HL-60 (cell line): ENCODE measurements at regions not wholly inside any gene's neighbourhood (a gene's known extent, or its start where the extent isn't known, plus 50 kb on each side); places are given as distances from the start of the nearest gene placed in this dataset.

Source experiments
- POLR2AphosphoS5 ChIP-seq: IDR thresholded peaks from 2 replicates; pipeline ENCODE4 v1.6.1; 2012; ENCODE audit warnings: low read depth
- TF ChIP-seq, protein P1 (sequence below): IDR thresholded peaks from 2 replicates; pipeline ENCODE4 v1.6.1; 2012; ENCODE audit warnings: low read depth; ENCODE audit not compliant: insufficient replicate concordance
- TF ChIP-seq, protein P2 (sequence below): IDR thresholded peaks from one replicate; pipeline ENCODE4 v1.5.1; 2011; ENCODE audit warnings: low read length, control low read depth, inconsistent platforms; ENCODE audit not compliant: insufficient read depth

DNA sequence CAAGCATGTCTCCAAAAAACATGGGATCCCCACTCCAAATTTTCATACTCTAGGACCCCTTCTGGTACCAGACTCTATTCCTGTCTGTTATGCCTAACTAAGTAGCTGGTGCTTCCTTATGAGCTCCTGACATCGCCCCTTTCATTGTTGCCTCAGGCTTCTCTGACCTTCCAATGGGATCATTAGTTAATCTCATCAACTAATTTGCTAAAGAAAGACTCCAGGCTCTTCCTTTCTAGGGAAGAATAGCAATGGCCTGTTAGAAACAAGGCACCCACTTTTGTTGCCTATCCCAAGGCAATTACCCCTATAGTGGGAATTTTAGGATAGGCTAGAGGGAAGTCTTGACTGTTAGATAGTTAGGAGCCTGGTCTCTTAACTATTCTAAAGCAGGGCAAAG is 369.5 kb downstream of the MLLT3 start:
- TF ChIP-seq, protein P1, sequence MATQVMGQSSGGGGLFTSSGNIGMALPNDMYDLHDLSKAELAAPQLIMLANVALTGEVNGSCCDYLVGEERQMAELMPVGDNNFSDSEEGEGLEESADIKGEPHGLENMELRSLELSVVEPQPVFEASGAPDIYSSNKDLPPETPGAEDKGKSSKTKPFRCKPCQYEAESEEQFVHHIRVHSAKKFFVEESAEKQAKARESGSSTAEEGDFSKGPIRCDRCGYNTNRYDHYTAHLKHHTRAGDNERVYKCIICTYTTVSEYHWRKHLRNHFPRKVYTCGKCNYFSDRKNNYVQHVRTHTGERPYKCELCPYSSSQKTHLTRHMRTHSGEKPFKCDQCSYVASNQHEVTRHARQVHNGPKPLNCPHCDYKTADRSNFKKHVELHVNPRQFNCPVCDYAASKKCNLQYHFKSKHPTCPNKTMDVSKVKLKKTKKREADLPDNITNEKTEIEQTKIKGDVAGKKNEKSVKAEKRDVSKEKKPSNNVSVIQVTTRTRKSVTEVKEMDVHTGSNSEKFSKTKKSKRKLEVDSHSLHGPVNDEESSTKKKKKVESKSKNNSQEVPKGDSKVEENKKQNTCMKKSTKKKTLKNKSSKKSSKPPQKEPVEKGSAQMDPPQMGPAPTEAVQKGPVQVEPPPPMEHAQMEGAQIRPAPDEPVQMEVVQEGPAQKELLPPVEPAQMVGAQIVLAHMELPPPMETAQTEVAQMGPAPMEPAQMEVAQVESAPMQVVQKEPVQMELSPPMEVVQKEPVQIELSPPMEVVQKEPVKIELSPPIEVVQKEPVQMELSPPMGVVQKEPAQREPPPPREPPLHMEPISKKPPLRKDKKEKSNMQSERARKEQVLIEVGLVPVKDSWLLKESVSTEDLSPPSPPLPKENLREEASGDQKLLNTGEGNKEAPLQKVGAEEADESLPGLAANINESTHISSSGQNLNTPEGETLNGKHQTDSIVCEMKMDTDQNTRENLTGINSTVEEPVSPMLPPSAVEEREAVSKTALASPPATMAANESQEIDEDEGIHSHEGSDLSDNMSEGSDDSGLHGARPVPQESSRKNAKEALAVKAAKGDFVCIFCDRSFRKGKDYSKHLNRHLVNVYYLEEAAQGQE, result no peak
- TF ChIP-seq, protein P2, sequence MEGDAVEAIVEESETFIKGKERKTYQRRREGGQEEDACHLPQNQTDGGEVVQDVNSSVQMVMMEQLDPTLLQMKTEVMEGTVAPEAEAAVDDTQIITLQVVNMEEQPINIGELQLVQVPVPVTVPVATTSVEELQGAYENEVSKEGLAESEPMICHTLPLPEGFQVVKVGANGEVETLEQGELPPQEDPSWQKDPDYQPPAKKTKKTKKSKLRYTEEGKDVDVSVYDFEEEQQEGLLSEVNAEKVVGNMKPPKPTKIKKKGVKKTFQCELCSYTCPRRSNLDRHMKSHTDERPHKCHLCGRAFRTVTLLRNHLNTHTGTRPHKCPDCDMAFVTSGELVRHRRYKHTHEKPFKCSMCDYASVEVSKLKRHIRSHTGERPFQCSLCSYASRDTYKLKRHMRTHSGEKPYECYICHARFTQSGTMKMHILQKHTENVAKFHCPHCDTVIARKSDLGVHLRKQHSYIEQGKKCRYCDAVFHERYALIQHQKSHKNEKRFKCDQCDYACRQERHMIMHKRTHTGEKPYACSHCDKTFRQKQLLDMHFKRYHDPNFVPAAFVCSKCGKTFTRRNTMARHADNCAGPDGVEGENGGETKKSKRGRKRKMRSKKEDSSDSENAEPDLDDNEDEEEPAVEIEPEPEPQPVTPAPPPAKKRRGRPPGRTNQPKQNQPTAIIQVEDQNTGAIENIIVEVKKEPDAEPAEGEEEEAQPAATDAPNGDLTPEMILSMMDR, result no peak
- no peak for TF ChIP-seq POLR2AphosphoS5
